Jurkat, Clone E6-1 (cell line): ENCODE measurements at regions not wholly inside any gene's neighbourhood (a gene's known extent, or its start where the extent isn't known, plus 50 kb on each side); places are given as distances from the start of the nearest gene placed in this dataset.

Experiments
- DNase-seq: peaks from one replicate; pipeline ENCODE4 v3.0.0-alpha.2; 2011; ENCODE audit warnings: low read depth, low spot score
- H3K4me3 ChIP-seq: 2 replicates; pipeline ENCODE4 v1.5.1; 2011; ENCODE audit warnings: mild to moderate bottlenecking, low read length, control low read depth, moderate library complexity

GRCh38 chr17:77420095-77420803 is 279.5 kb downstream of the SEC14L1 start:
- no peak for DNase-seq
- peak overlapping the region; percentile 33 for H3K4me3 ChIP-seq

GRCh38 chr17:77420804-77421629 is 280.2 kb downstream of the SEC14L1 start:
- peak; percentile 81 for DNase-seq
- peak overlapping the region; percentile 33 for H3K4me3 ChIP-seq

- no peak overlapping the region for H3K4me3 ChIP-seq
- no peak for DNase-seq
Observed at GRCh38 chr17:77421630-77421972, 280.8 kb downstream of the SEC14L1 start.

GRCh38 chr17:77422104-77422747 is 281.5 kb downstream of the SEC14L1 start:
- DNase-seq = no peak
- no peak overlapping the region for H3K4me3 ChIP-seq

GRCh38 chr17:77422748-77423113 is 282.0 kb downstream of the SEC14L1 start:
- no peak for DNase-seq
- H3K4me3 ChIP-seq = no peak overlapping the region

GRCh38 chr17:77423589-77424451 is 283.1 kb downstream of the SEC14L1 start:
- no peak for DNase-seq
- no peak overlapping the region for H3K4me3 ChIP-seq

- no peak overlapping the region for H3K4me3 ChIP-seq
- no peak for DNase-seq
Observed at GRCh38 chr17:77424585-77425344, 284.0 kb downstream of the SEC14L1 start.

- no peak overlapping the region for H3K4me3 ChIP-seq
- DNase-seq = no peak
Observed at GRCh38 chr17:77425348-77425747, 284.6 kb downstream of the SEC14L1 start.

- no peak for DNase-seq
Observed at GRCh38 chr17:77425791-77426641, 285.2 kb downstream of the SEC14L1 start.

GRCh38 chr17:77426676-77427386 is 286.1 kb downstream of the SEC14L1 start:
- no peak for DNase-seq
- no peak overlapping the region for H3K4me3 ChIP-seq

More at GRCh38 chr17:77425791-77426641, 285.2 kb downstream of the SEC14L1 start:
- H3K4me3 ChIP-seq = no peak overlapping the region

- no peak for DNase-seq
Observed at GRCh38 chr17:77427391-77427991, 286.7 kb downstream of the SEC14L1 start.

GRCh38 chr17:77428020-77428748 is 287.4 kb downstream of the SEC14L1 start:
- DNase-seq = no peak
- H3K4me3 ChIP-seq = no peak overlapping the region

More at GRCh38 chr17:77427391-77427991, 286.7 kb downstream of the SEC14L1 start:
- H3K4me3 ChIP-seq = no peak overlapping the region

GRCh38 chr17:77428749-77429368 is 288.1 kb downstream of the SEC14L1 start:
- H3K4me3 ChIP-seq = no peak overlapping the region
- DNase-seq = no peak

GRCh38 chr17:77429369-77429968 is 288.7 kb downstream of the SEC14L1 start:
- no peak for DNase-seq
- H3K4me3 ChIP-seq = no peak overlapping the region
